GM21367 (cell line): ENCODE measurements at regions not wholly inside any gene's neighbourhood (a gene's known extent, or its start where the extent isn't known, plus 50 kb on each side); places are given as distances from the start of the nearest gene placed in this dataset.

Source experiments
- ATAC-seq: cut with Tn5 transposase; IDR thresholded peaks from one replicate; pipeline ENCODE4 v1.9.1; 2021; ENCODE audit not compliant: unreplicated experiment

GRCh38 chr2:34652636-34653035 lies 1053.5 kb upstream of the FAM98A start:
- no peak for ATAC-seq

GRCh38 chr2:34646901-34647300 lies 1047.8 kb upstream of the FAM98A start:
- no peak for ATAC-seq

GRCh38 chr2:34632327-34632726 lies 1033.2 kb upstream of the FAM98A start:
- ATAC-seq, result no peak

- ATAC-seq, result no peak
Observed at GRCh38 chr2:34627003-34627402, 1027.9 kb upstream of the FAM98A start.

- ATAC-seq, result no peak
Observed at GRCh38 chr2:34604164-34604563, 1005.1 kb upstream of the FAM98A start.

GRCh38 chr2:34602262-34602661 lies 1003.2 kb upstream of the FAM98A start:
- no peak for ATAC-seq

- ATAC-seq, result no peak
Observed at GRCh38 chr2:34601561-34601960, 1002.5 kb upstream of the FAM98A start.

GRCh38 chr2:34578641-34579040 lies 979.5 kb upstream of the FAM98A start:
- ATAC-seq, result no peak

- no peak for ATAC-seq
Observed at GRCh38 chr2:34570266-34570872, 971.3 kb upstream of the FAM98A start.

- no peak for ATAC-seq
Observed at GRCh38 chr2:34567128-34567527, 968.0 kb upstream of the FAM98A start.

GRCh38 chr2:34552337-34552736 lies 953.2 kb upstream of the FAM98A start:
- no peak for ATAC-seq

GRCh38 chr2:34549710-34550345 lies 950.7 kb upstream of the FAM98A start:
- ATAC-seq, result no peak

- ATAC-seq, result no peak
Observed at GRCh38 chr2:34547900-34548299, 948.8 kb upstream of the FAM98A start.

GRCh38 chr2:34547340-34547739 lies 948.2 kb upstream of the FAM98A start:
- ATAC-seq, result no peak

- no peak for ATAC-seq
Observed at GRCh38 chr2:34545486-34546136, 946.5 kb upstream of the FAM98A start.

GRCh38 chr2:34534761-34535160 lies 935.7 kb upstream of the FAM98A start:
- no peak for ATAC-seq

GRCh38 chr2:34534341-34534740 lies 935.2 kb upstream of the FAM98A start:
- no peak for ATAC-seq

- ATAC-seq, result no peak
Observed at GRCh38 chr2:34533585-34534183, 934.6 kb upstream of the FAM98A start.

- no peak for ATAC-seq
Observed at GRCh38 chr2:34529965-34530364, 930.9 kb upstream of the FAM98A start.

GRCh38 chr2:34523958-34524514 lies 924.9 kb upstream of the FAM98A start:
- no peak for ATAC-seq

- ATAC-seq, result no peak
Observed at GRCh38 chr2:34519659-34520058, 920.6 kb upstream of the FAM98A start.

GRCh38 chr2:34498561-34498960 lies 899.5 kb upstream of the FAM98A start:
- ATAC-seq, result no peak
